Liver (tissue), 8 donors: ENCODE measurements at regions not wholly inside any gene's neighbourhood (a gene's known extent, or its start where the extent isn't known, plus 50 kb on each side); places are given as distances from the start of the nearest gene placed in this dataset.

ENCODE experiments used
- DNase-seq: peaks from one replicate; pipeline ENCODE4 v3.0.0-alpha.2; 2017; ENCODE audit warnings: low spot score
- H3K27ac ChIP-seq, 2 donors: one replicate each; pipeline ENCODE4 v1.7.0; 2013; ENCODE audit warnings: inconsistent platforms in 2 of 2, low read length in 2 of 2, control low read depth in 1 of 2, low read depth in 1 of 2, mild to moderate bottlenecking in 1 of 2
- H3K27me3 ChIP-seq, 4 donors: one replicate each; pipeline versions ENCODE4 v1.6.1 to v1.7.0; 2013; ENCODE audit warnings: low read length in 3 of 4, inconsistent platforms in 1 of 4, mild to moderate bottlenecking in 1 of 4, moderate library complexity in 1 of 4; ENCODE audit not compliant: control insufficient read depth in 4 of 4, insufficient read depth in 4 of 4
- H3K36me3 ChIP-seq, 4 donors: one replicate each; pipeline versions ENCODE4 v1.6.1 to v1.7.0; 2013; ENCODE audit warnings: low read length in 3 of 4, mild to moderate bottlenecking in 3 of 4, low read depth in 1 of 4, moderate library complexity in 1 of 4; ENCODE audit not compliant: control insufficient read depth in 4 of 4, insufficient read depth in 3 of 4
- H3K4me1 ChIP-seq, 4 donors: one replicate each; pipeline versions ENCODE4 v1.6.1 to v1.7.0; 2013; ENCODE audit warnings: low read length in 3 of 4, mild to moderate bottlenecking in 3 of 4, moderate library complexity in 1 of 4; ENCODE audit not compliant: control insufficient read depth in 4 of 4, insufficient read depth in 4 of 4
- H3K4me3 ChIP-seq, 3 donors: one replicate each; pipeline versions ENCODE4 v1.6.1 to v1.7.0; 2013; ENCODE audit warnings: low read length in 3 of 3, control low read depth in 1 of 3, low read depth in 1 of 3, mild to moderate bottlenecking in 1 of 3
- H3K9ac ChIP-seq, 2 donors: one replicate each; pipeline ENCODE4 v1.7.0; 2013; ENCODE audit warnings: low read length in 2 of 2, mild to moderate bottlenecking in 2 of 2, moderate library complexity in 2 of 2, control low read depth in 1 of 2, low read depth in 1 of 2
- H3K9me3 ChIP-seq, 4 donors: one replicate each; pipeline versions ENCODE4 v1.6.1 to v1.7.0; 2013; ENCODE audit warnings: low read length in 3 of 4; ENCODE audit not compliant: control insufficient read depth in 4 of 4
- EGR1 ChIP-seq, 2 donors: IDR thresholded peaks; 2 replicates each; pipeline ENCODE4 v1.6.1; 2016 to 2018; ENCODE audit warnings: antibody characterized with exemption in 2 of 2, low read depth in 2 of 2
- FOXA1 ChIP-seq: IDR thresholded peaks from 2 replicates; pipeline ENCODE4 v1.6.1; 2016; ENCODE audit warnings: antibody characterized with exemption
- FOXA2 ChIP-seq: IDR thresholded peaks from 2 replicates; pipeline ENCODE4 v1.6.1; 2016; ENCODE audit warnings: antibody characterized with exemption
- GABPA ChIP-seq, 2 donors: IDR thresholded peaks in 1 of 2; conservative IDR thresholded peaks in 1 of 2; 2 replicates each; pipeline ENCODE4 v1.6.1; 2016; ENCODE audit warnings: antibody characterized with exemption in 2 of 2, mild to moderate bottlenecking in 1 of 2, moderate library complexity in 1 of 2
- HNF4A ChIP-seq, 2 donors: conservative IDR thresholded peaks; 2 replicates each; pipeline ENCODE4 v1.6.1; 2016; ENCODE audit warnings: antibody characterized with exemption in 2 of 2, mild to moderate bottlenecking in 2 of 2
- HNF4G ChIP-seq: IDR thresholded peaks from 2 replicates; pipeline ENCODE4 v1.6.1; 2016; ENCODE audit warnings: antibody characterized with exemption
- JUND ChIP-seq, 2 donors: IDR thresholded peaks; 2 replicates each; pipeline ENCODE4 v1.6.1; 2016; ENCODE audit warnings: antibody characterized with exemption in 2 of 2
- MAX ChIP-seq: IDR thresholded peaks from 2 replicates; pipeline ENCODE4 v1.6.1; 2016; ENCODE audit warnings: antibody characterized with exemption
- NR2F2 ChIP-seq: IDR thresholded peaks from 2 replicates; pipeline ENCODE4 v1.6.1; 2016; ENCODE audit warnings: antibody characterized with exemption
- RAD21 ChIP-seq, 2 donors: IDR thresholded peaks; 2 replicates each; pipeline ENCODE4 v1.6.1; 2016; ENCODE audit warnings: antibody characterized with exemption in 2 of 2, mild to moderate bottlenecking in 2 of 2
- REST ChIP-seq: IDR thresholded peaks from 2 replicates; pipeline ENCODE4 v1.6.1; 2016; ENCODE audit warnings: antibody characterized with exemption, mild to moderate bottlenecking
- RXRA ChIP-seq, 2 donors: IDR thresholded peaks; 2 replicates each; pipeline ENCODE4 v1.6.1; 2017 to 2018; ENCODE audit warnings: antibody characterized with exemption in 2 of 2, mild to moderate bottlenecking in 1 of 2
- TAF1 ChIP-seq: conservative IDR thresholded peaks from 2 replicates; pipeline ENCODE4 v1.6.1; 2016; ENCODE audit warnings: antibody characterized with exemption, mild to moderate bottlenecking
- WGBS: extraction: QIAGEN DNeasy Blood & Tissue Kit; methylation state at CpG from one replicate; pipeline ENCODE4 v1.1.7; 2013; 5-methylcytosine and 5-hydroxymethylcytosine counted together
- TF ChIP-seq, protein P1 (sequence below): fragments of 150-350 bp; IDR thresholded peaks from 2 replicates; pipeline ENCODE4 v1.5.1; 2017; ENCODE audit warnings: improper control_type of control experiment, low read depth, low read length; ENCODE audit not compliant: missing input control
- TF ChIP-seq, protein P2 (sequence below): IDR thresholded peaks from 2 replicates; pipeline ENCODE4 v1.6.1; 2016; ENCODE audit warnings: antibody characterized with exemption
- donor health status: healthy.
- donor health status: healthy.
- donor health status: healthy.
- donor health status: healthy.
- donor health status: healthy.

GRCh38 chr18:10312326-10313015, 142.0 kb upstream of the APCDD1 start (continued):
- TF ChIP-seq REST (no peak), JUND (IDR thresholded peaks at IDR 0.05) (no peak), FOXA2 (no peak), NR2F2 (no peak), HNF4A (conservative IDR thresholded peaks at IDR 0.05) (no peak), GABPA (IDR thresholded peaks at IDR 0.05 in 1 of 2, conservative IDR thresholded peaks at IDR 0.05 in 1 of 2) (no peak)

DNA sequence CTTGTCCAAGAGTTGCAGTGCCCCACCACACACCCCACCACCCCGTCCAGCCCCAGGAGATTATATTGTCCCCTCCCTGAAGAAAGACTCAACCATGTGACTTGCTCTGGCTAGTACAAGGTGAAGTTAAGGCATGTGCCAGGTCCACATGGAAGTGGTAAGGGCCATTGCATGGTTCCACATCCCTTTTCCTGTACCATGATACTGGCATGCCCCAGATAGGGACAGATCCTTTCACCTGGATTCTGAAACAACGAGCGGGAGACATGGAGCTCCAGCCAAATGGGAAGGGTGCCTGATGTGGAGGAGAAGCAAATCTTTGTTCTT, 141.5 kb upstream of the APCDD1 start:
- H3K9ac ChIP-seq: no peak overlapping the region
- TF ChIP-seq EGR1 (IDR thresholded peaks at IDR 0.05; ENCODE audit: low read depth in 2 of 2) (no peak), RAD21 (IDR thresholded peaks at IDR 0.05) (no peak), JUND (IDR thresholded peaks at IDR 0.05) (no peak), FOXA2 (no peak), REST (no peak), GABPA (IDR thresholded peaks at IDR 0.05 in 1 of 2, conservative IDR thresholded peaks at IDR 0.05 in 1 of 2) (no peak), FOXA1 (no peak), TAF1 (no peak), HNF4A (conservative IDR thresholded peaks at IDR 0.05) (no peak), NR2F2 (no peak), HNF4G (no peak), MAX (no peak), RXRA (IDR thresholded peaks at IDR 0.05) (no peak)
- TF ChIP-seq, protein P1, sequence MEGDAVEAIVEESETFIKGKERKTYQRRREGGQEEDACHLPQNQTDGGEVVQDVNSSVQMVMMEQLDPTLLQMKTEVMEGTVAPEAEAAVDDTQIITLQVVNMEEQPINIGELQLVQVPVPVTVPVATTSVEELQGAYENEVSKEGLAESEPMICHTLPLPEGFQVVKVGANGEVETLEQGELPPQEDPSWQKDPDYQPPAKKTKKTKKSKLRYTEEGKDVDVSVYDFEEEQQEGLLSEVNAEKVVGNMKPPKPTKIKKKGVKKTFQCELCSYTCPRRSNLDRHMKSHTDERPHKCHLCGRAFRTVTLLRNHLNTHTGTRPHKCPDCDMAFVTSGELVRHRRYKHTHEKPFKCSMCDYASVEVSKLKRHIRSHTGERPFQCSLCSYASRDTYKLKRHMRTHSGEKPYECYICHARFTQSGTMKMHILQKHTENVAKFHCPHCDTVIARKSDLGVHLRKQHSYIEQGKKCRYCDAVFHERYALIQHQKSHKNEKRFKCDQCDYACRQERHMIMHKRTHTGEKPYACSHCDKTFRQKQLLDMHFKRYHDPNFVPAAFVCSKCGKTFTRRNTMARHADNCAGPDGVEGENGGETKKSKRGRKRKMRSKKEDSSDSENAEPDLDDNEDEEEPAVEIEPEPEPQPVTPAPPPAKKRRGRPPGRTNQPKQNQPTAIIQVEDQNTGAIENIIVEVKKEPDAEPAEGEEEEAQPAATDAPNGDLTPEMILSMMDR: no peak
- TF ChIP-seq, protein P2, sequence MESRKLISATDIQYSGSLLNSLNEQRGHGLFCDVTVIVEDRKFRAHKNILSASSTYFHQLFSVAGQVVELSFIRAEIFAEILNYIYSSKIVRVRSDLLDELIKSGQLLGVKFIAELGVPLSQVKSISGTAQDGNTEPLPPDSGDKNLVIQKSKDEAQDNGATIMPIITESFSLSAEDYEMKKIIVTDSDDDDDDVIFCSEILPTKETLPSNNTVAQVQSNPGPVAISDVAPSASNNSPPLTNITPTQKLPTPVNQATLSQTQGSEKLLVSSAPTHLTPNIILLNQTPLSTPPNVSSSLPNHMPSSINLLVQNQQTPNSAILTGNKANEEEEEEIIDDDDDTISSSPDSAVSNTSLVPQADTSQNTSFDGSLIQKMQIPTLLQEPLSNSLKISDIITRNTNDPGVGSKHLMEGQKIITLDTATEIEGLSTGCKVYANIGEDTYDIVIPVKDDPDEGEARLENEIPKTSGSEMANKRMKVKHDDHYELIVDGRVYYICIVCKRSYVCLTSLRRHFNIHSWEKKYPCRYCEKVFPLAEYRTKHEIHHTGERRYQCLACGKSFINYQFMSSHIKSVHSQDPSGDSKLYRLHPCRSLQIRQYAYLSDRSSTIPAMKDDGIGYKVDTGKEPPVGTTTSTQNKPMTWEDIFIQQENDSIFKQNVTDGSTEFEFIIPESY: no peak
- WGBS: 88% methylated on average over 3 of the region's 3 CpGs
- H3K4me1 ChIP-seq: no peaks in the 10 kb centered on the region
- no peak overlapping the region for H3K4me3 ChIP-seq
- H3K27ac ChIP-seq: no peak overlapping the region
- H3K9me3 ChIP-seq: peaks cover 0 to 5% (median 0%) of the 10 kb centered on the region in 4 donors
- no peak for DNase-seq
- H3K27me3 ChIP-seq: peaks cover 0 to 5% (median 0%) of the 10 kb centered on the region in 4 donors
- H3K36me3 ChIP-seq: no peaks in the 10 kb centered on the region
